ENCODE measurements at regions not wholly inside any gene's neighbourhood (a gene's known extent, or its start where the extent isn't known, plus 50 kb on each side); places are given as distances from the start of the nearest gene placed in this dataset.

DNA sequence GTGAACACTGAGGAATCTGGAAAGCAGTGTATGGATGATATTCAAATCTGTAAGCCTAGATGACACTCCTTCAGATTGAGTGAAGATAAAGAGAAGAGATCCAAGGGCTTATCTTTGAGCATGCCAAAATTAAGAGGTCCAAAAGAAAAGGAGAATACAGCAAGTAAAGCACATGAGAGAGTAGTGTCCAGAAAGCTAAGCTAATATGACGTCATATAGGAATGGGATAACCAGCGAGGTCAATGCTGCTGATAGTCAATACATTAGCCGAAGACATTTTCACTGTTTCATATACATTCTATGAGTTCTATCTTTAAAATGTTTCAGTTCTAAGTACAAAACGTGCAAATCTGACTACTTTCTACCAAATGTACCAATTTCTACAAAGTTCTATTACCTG is 975.8 kb downstream of the TLE4 start:
- H4K20me1 ChIP-seq (ENCODE audit: insufficient read depth, low read length, poor library complexity, severe bottlenecking) = no peaks in the 10 kb centered on the region
- no peak overlapping the region for H3K4me3 ChIP-seq (ENCODE audit: low read length, poor library complexity, severe bottlenecking)
- no peaks in the 10 kb centered on the region for H3K27me3 ChIP-seq (ENCODE audit: insufficient read depth, low read length, poor library complexity, severe bottlenecking)
- TF ChIP-seq, protein P1, sequence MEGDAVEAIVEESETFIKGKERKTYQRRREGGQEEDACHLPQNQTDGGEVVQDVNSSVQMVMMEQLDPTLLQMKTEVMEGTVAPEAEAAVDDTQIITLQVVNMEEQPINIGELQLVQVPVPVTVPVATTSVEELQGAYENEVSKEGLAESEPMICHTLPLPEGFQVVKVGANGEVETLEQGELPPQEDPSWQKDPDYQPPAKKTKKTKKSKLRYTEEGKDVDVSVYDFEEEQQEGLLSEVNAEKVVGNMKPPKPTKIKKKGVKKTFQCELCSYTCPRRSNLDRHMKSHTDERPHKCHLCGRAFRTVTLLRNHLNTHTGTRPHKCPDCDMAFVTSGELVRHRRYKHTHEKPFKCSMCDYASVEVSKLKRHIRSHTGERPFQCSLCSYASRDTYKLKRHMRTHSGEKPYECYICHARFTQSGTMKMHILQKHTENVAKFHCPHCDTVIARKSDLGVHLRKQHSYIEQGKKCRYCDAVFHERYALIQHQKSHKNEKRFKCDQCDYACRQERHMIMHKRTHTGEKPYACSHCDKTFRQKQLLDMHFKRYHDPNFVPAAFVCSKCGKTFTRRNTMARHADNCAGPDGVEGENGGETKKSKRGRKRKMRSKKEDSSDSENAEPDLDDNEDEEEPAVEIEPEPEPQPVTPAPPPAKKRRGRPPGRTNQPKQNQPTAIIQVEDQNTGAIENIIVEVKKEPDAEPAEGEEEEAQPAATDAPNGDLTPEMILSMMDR (conservative IDR thresholded peaks at IDR 0.05; ENCODE audit: low read length) = no peak
- no peak for TF ChIP-seq EZH2phosphoT487 (IDR thresholded peaks at IDR 0.05; ENCODE audit: borderline replicate concordance)
- no peak overlapping the region for H3K4me2 ChIP-seq (ENCODE audit: low read depth, low read length, poor library complexity, severe bottlenecking)
- no peaks in the 10 kb centered on the region for H3K9me2 ChIP-seq (replicated peaks; ENCODE audit: low read depth, low read length)
- no peaks in the 10 kb centered on the region for H3K36me3 ChIP-seq (ENCODE audit: insufficient read depth, low read length)
- H3K4me1 ChIP-seq (ENCODE audit: insufficient read depth, low read length, poor library complexity, severe bottlenecking) = no peaks in the 10 kb centered on the region
- H3F3A ChIP-seq (ENCODE audit: low read depth) = no peaks in the 10 kb centered on the region
- peaks cover 10% of the 10 kb centered on the region; the same call in 1 of the 2 replicates for H3K9me3 ChIP-seq (ENCODE audit: insufficient read depth, low read depth, low read length)
- H3K79me2 ChIP-seq (ENCODE audit: insufficient read depth, low read length) = no peaks in the 10 kb centered on the region
- H2AFZ ChIP-seq (ENCODE audit: low read length) = no peak overlapping the region
- no peak overlapping the region for H3K9ac ChIP-seq (ENCODE audit: low read depth, low read length, poor library complexity, severe bottlenecking)

DNA sequence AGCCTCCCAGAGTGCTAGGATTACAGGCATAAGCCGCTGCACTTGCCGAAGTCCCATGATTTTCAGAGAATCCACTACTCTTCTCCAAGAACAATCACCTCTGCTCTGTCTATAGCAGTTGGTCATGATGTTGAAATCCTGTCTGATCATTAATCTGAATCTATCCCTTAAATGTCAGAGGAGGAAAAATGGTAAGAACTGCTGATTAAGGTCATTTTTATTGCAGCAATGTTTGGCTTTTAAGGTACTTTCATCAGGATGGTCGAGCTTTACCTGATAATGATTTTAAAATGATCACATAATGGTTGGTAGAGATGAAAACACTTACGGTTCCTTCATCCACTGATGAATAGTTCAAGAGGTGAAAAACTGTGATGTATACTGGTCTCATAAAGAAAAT is 968.6 kb downstream of the TLE4 start:
- Histone ChIP-seq H3K79me2 (ENCODE audit: insufficient read depth, low read length) (no peaks in the 10 kb centered on the region), H3F3A (ENCODE audit: low read depth) (no peaks in the 10 kb centered on the region), H3K27me3 (ENCODE audit: insufficient read depth, low read length, poor library complexity, severe bottlenecking) (no peaks in the 10 kb centered on the region), H3K4me1 (ENCODE audit: insufficient read depth, low read length, poor library complexity, severe bottlenecking) (no peaks in the 10 kb centered on the region), H4K20me1 (ENCODE audit: insufficient read depth, low read length, poor library complexity, severe bottlenecking) (no peaks in the 10 kb centered on the region), H3K9me2 (replicated peaks; ENCODE audit: low read depth, low read length) (no peaks in the 10 kb centered on the region), H3K36me3 (ENCODE audit: insufficient read depth, low read length) (no peaks in the 10 kb centered on the region), H3K4me3 (ENCODE audit: low read length, poor library complexity, severe bottlenecking) (no peak overlapping the region), H3K4me2 (ENCODE audit: low read depth, low read length, poor library complexity, severe bottlenecking) (no peak overlapping the region), H2AFZ (ENCODE audit: low read length) (no peak overlapping the region), H3K9me3 (ENCODE audit: insufficient read depth, low read depth, low read length) (peaks cover 10% of the 10 kb centered on the region; the same call in 1 of the 2 replicates), H3K9ac (ENCODE audit: low read depth, low read length, poor library complexity, severe bottlenecking) (no peak overlapping the region)
- TF ChIP-seq, protein P1 (conservative IDR thresholded peaks at IDR 0.05; ENCODE audit: low read length) = no peak
- TF ChIP-seq EZH2phosphoT487 (IDR thresholded peaks at IDR 0.05; ENCODE audit: borderline replicate concordance) = no peak

- no peaks in the 10 kb centered on the region for H3K4me1 ChIP-seq (ENCODE audit: insufficient read depth, low read length, poor library complexity, severe bottlenecking)
Observed at GRCh38 chr9:80538976-80539375, 967.2 kb downstream of the TLE4 start.

More at GRCh38 chr9:80538976-80539375, 967.2 kb downstream of the TLE4 start:
- no peak overlapping the region for H2AFZ ChIP-seq (ENCODE audit: low read length)
- peaks cover 2% of the 10 kb centered on the region; the same call in 1 of the 2 replicates for H3K9me3 ChIP-seq (ENCODE audit: insufficient read depth, low read depth, low read length)
- no peaks in the 10 kb centered on the region for H3K79me2 ChIP-seq (ENCODE audit: insufficient read depth, low read length)
- no peaks in the 10 kb centered on the region for H3K27me3 ChIP-seq (ENCODE audit: insufficient read depth, low read length, poor library complexity, severe bottlenecking)
- H4K20me1 ChIP-seq (ENCODE audit: insufficient read depth, low read length, poor library complexity, severe bottlenecking) = no peaks in the 10 kb centered on the region
- H3K4me2 ChIP-seq (ENCODE audit: low read depth, low read length, poor library complexity, severe bottlenecking) = no peak overlapping the region
- H3K9me2 ChIP-seq (replicated peaks; ENCODE audit: low read depth, low read length) = no peaks in the 10 kb centered on the region
- no peaks in the 10 kb centered on the region for H3F3A ChIP-seq (ENCODE audit: low read depth)
- no peak overlapping the region for H3K4me3 ChIP-seq (ENCODE audit: low read length, poor library complexity, severe bottlenecking)
- TF ChIP-seq, protein P1 (conservative IDR thresholded peaks at IDR 0.05; ENCODE audit: low read length) = no peak
- no peak for TF ChIP-seq EZH2phosphoT487 (IDR thresholded peaks at IDR 0.05; ENCODE audit: borderline replicate concordance)
- no peak overlapping the region for H3K9ac ChIP-seq (ENCODE audit: low read depth, low read length, poor library complexity, severe bottlenecking)
- no peaks in the 10 kb centered on the region for H3K36me3 ChIP-seq (ENCODE audit: insufficient read depth, low read length)

All from Loucy (cell line).